WTC11 (cell line): ENCODE measurements at regions not wholly inside any gene's neighbourhood (a gene's known extent, or its start where the extent isn't known, plus 50 kb on each side); places are given as distances from the start of the nearest gene placed in this dataset.

Experiments
- ATAC-seq: fragments of 200-7000 bp; cut with Tn5 transposase; 2 replicates; pipeline ENCODE4 v1.10.0; 2021; ENCODE audit warnings: mild to moderate bottlenecking, moderate library complexity
- CTCF ChIA-PET: fragments of 300-600 bp; sonication (Branson Sonifier 250); formaldehyde crosslinking; loops from one replicate; lab custom pipeline; 2021; ENCODE audit warnings: antibody characterized with exemption; lab: Charles Lee
- POLR2A ChIA-PET: fragments of 350-600 bp; sonication (Branson Sonifier 250); formaldehyde crosslinking; loops from one replicate; lab custom pipeline; 2021; ENCODE audit warnings: antibody characterized with exemption; lab: Charles Lee
- DNase-seq: peaks from one replicate; pipeline ENCODE4 v3.0.0; 2021; ENCODE audit warnings: low spot score
- H3K27ac Mint-ChIP-seq: 2 replicates; pipeline ENCODE4 v1.8.0; 2021; ENCODE audit warnings: mixed read lengths
- H3K27me3 Mint-ChIP-seq: 2 replicates; pipeline ENCODE4 v1.8.0; 2021; ENCODE audit warnings: low read depth, mild to moderate bottlenecking, moderate library complexity, mixed read lengths
- H3K36me3 Mint-ChIP-seq: 2 replicates; pipeline ENCODE4 v1.8.0; 2021; ENCODE audit warnings: mixed read lengths
- H3K4me1 Mint-ChIP-seq: 2 replicates; pipeline ENCODE4 v1.8.0; 2022; ENCODE audit warnings: mixed read lengths
- H3K4me3 Mint-ChIP-seq: 2 replicates; pipeline ENCODE4 v1.8.0; 2021; ENCODE audit warnings: mild to moderate bottlenecking, moderate library complexity, mixed read lengths
- H3K9me3 Mint-ChIP-seq: 2 replicates; pipeline ENCODE4 v1.8.0; 2021; ENCODE audit warnings: mixed read lengths
- CREM ChIP-seq: sonication (generic); formaldehyde crosslinking; IDR thresholded peaks from 2 replicates; pipeline ENCODE4 v1.8.1; 2022; ENCODE audit warnings: mild to moderate bottlenecking, missing genetic modification reagents, moderate library complexity
- GABPB1 ChIP-seq: sonication (generic); formaldehyde crosslinking; IDR thresholded peaks from 2 replicates; pipeline ENCODE4 v1.8.1; 2023; ENCODE audit warnings: mild to moderate bottlenecking, missing genetic modification reagents
- MLX ChIP-seq: sonication (generic); formaldehyde crosslinking; IDR thresholded peaks from 2 replicates; pipeline ENCODE4 v1.8.1; 2023; ENCODE audit warnings: mild to moderate bottlenecking, missing genetic modification reagents, moderate library complexity
- NFATC4 ChIP-seq: fragments of 250-450 bp; sonication (Bioruptor Pico); IDR thresholded peaks from 2 replicates; pipeline ENCODE4 v1.9.0; 2021; ENCODE audit warnings: mild to moderate bottlenecking
- NFE2L1 ChIP-seq: sonication (generic); formaldehyde crosslinking; IDR thresholded peaks from 2 replicates; pipeline ENCODE4 v1.8.1; 2023; ENCODE audit warnings: missing genetic modification reagents
- NR3C1 ChIP-seq: sonication (generic); formaldehyde crosslinking; conservative IDR thresholded peaks from 2 replicates; pipeline ENCODE4 v1.8.1; 2023; ENCODE audit warnings: low read depth, mild to moderate bottlenecking, missing genetic modification reagents
- PREB ChIP-seq: sonication (generic); formaldehyde crosslinking; IDR thresholded peaks from 2 replicates; pipeline ENCODE4 v1.8.1; 2022; ENCODE audit warnings: mild to moderate bottlenecking, missing genetic modification reagents, moderate library complexity, borderline replicate concordance
- RELA ChIP-seq: sonication (generic); formaldehyde crosslinking; IDR thresholded peaks from 2 replicates; pipeline ENCODE4 v1.8.1; 2022; ENCODE audit warnings: missing genetic modification reagents, mild to moderate bottlenecking, borderline replicate concordance
- RORB ChIP-seq: fragments of 250-450 bp; sonication (Bioruptor Pico); IDR thresholded peaks from 2 replicates; pipeline ENCODE4 v1.9.0; 2021; ENCODE audit warnings: mild to moderate bottlenecking
- TCF7 ChIP-seq: sonication (generic); formaldehyde crosslinking; IDR thresholded peaks from 2 replicates; pipeline ENCODE4 v1.8.0; 2022; ENCODE audit warnings: mild to moderate bottlenecking, low read depth, missing genetic modification reagents, moderate library complexity
- TEAD1 ChIP-seq: sonication (generic); formaldehyde crosslinking; IDR thresholded peaks from 2 replicates; pipeline ENCODE4 v1.8.0; 2022; ENCODE audit warnings: mild to moderate bottlenecking, missing genetic modification reagents
- ZNF317 ChIP-seq: sonication (generic); formaldehyde crosslinking; IDR thresholded peaks from 2 replicates; pipeline ENCODE4 v1.8.1; 2023; ENCODE audit warnings: low read depth, mild to moderate bottlenecking, moderate library complexity, missing genetic modification reagents, borderline replicate concordance
- ZNF512 ChIP-seq: sonication (generic); formaldehyde crosslinking; IDR thresholded peaks from 2 replicates; pipeline ENCODE4 v1.8.1; 2022; ENCODE audit warnings: missing genetic modification reagents, borderline replicate concordance
- TF ChIP-seq, protein P1 (sequence below): fragments of 250-450 bp; sonication (Bioruptor Pico); IDR thresholded peaks from 2 replicates; pipeline ENCODE4 v1.8.0; 2021; ENCODE audit warnings: mild to moderate bottlenecking
- TF ChIP-seq, protein P2 (sequence below): sonication (generic); formaldehyde crosslinking; conservative IDR thresholded peaks from 2 replicates; pipeline ENCODE4 v1.8.1; 2022; ENCODE audit warnings: mild to moderate bottlenecking, missing genetic modification reagents
- TF ChIP-seq, protein P3 (sequence below): fragments of 250-450 bp; sonication (Bioruptor Pico); IDR thresholded peaks from 2 replicates; pipeline ENCODE4 v1.9.0; 2021; ENCODE audit warnings: moderate library complexity, mild to moderate bottlenecking, inconsistent platforms, borderline replicate concordance
- TF ChIP-seq, protein P4 (sequence below): fragments of 250-450 bp; sonication (Bioruptor Pico); conservative IDR thresholded peaks from 2 replicates; pipeline ENCODE4 v1.9.0; 2021; ENCODE audit warnings: mild to moderate bottlenecking
- TF ChIP-seq, protein P5 (sequence below): fragments of 200-600 bp; IDR thresholded peaks from 2 replicates; pipeline ENCODE4 v1.8.0; 2022; ENCODE audit warnings: antibody characterized with exemption
- TF ChIP-seq, protein P6 (sequence below): sonication (generic); formaldehyde crosslinking; IDR thresholded peaks from 2 replicates; pipeline ENCODE4 v1.8.1; 2023; ENCODE audit warnings: mild to moderate bottlenecking, missing genetic modification reagents

DNA sequence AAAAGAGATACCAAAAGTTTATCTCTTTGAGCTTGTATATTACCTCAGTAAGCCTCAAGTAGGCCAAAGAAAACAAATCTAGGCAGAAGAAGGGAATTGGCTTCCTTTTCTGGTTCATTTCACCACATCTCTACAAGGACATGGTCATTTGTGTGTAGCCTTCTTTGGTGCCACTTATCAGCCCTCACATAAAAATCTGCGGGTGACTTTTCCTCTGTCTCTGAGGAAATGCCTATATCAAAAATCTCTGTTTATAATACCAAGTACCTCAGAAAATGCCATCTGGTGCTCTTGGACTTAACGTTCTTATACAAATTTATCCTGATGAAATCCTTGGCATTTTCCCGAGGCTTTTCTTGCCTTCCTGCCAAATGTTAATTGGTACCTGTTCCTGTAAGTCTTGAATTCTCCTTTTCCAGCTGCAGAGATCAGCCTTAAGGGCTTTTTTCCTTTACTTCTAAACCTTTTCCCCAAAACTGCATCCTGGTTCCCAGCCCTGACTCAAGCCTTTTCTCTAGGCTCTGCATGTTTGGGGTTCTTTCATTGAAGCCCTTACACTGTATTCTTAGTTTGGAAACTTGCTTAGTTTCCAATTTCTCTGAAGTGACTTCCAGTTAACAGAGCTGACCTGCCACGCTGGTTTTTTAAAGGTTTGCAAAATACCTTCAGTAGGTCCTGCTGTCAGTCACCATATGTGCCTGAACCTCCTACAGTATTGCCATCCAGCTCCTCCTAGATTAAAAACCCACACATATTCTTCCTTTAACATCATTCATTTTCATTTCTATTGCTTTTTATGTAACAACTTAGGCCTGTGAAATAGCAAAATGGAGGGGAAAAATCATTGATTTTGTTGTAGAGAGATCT is 191.2 kb upstream of the PREP start:
- ATAC-seq (no peak), DNase-seq (no peak)
- TF ChIP-seq NFATC4 (CRISPR knock-in tag), result no peak
- TF ChIP-seq RELA (CRISPR knock-in tag), result no peak
- TF ChIP-seq, protein P1, sequence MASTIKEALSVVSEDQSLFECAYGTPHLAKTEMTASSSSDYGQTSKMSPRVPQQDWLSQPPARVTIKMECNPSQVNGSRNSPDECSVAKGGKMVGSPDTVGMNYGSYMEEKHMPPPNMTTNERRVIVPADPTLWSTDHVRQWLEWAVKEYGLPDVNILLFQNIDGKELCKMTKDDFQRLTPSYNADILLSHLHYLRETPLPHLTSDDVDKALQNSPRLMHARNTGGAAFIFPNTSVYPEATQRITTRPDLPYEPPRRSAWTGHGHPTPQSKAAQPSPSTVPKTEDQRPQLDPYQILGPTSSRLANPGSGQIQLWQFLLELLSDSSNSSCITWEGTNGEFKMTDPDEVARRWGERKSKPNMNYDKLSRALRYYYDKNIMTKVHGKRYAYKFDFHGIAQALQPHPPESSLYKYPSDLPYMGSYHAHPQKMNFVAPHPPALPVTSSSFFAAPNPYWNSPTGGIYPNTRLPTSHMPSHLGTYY (CRISPR knock-in tag), result no peak
- no peak for TF ChIP-seq RORB (CRISPR knock-in tag)
- TF ChIP-seq CREM (CRISPR knock-in tag), result no peak
- TF ChIP-seq GABPB1 (CRISPR knock-in tag), result no peak
- TF ChIP-seq, protein P2, sequence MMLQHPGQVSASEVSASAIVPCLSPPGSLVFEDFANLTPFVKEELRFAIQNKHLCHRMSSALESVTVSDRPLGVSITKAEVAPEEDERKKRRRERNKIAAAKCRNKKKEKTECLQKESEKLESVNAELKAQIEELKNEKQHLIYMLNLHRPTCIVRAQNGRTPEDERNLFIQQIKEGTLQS (CRISPR knock-in tag), result no peak
- TF ChIP-seq, protein P3, sequence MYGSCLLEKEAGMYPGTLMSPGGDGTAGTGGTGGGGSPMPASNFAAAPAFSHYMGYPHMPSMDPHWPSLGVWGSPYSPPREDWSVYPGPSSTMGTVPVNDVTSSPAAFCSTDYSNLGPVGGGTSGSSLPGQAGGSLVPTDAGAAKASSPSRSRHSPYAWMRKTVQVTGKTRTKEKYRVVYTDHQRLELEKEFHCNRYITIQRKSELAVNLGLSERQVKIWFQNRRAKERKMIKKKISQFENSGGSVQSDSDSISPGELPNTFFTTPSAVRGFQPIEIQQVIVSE (CRISPR knock-in tag), result no peak
- TF ChIP-seq NFE2L1, result no peak
- no peak for TF ChIP-seq PREB (CRISPR knock-in tag)
- TF ChIP-seq TEAD1 (CRISPR knock-in tag), result no peak
- Mint-ChIP-seq H3K9me3 (peaks cover 5% of the 10 kb centered on the region), H3K27ac (no peak overlapping the region), H3K4me1 (peaks cover 26% of the 10 kb centered on the region), H3K36me3 (no peaks in the 10 kb centered on the region), H3K27me3 (no peaks in the 10 kb centered on the region), H3K4me3 (no peak overlapping the region)
- ChIA-PET POLR2A (no interaction called here), CTCF (interaction anchor here (0.8 kb wide), 1 partner anchor 630 kb away, joined by 3 read pairs; no protein-coding TSS in a partner anchor)

GRCh38 chr6:105593056-105593690 is 190.3 kb upstream of the PREP start:
- ATAC-seq (no peak), DNase-seq (no peak)
- peaks cover 1% of the 10 kb centered on the region for H3K9me3 Mint-ChIP-seq
- peak overlapping the region; percentile 26; the same call in 1 of the 2 replicates for H3K27ac Mint-ChIP-seq
- peaks cover 26% of the 10 kb centered on the region for H3K4me1 Mint-ChIP-seq
- H3K36me3 Mint-ChIP-seq, result no peaks in the 10 kb centered on the region
- CTCF ChIA-PET, result no interaction called here
- no peaks in the 10 kb centered on the region for H3K27me3 Mint-ChIP-seq
- H3K4me3 Mint-ChIP-seq, result no peak overlapping the region
- POLR2A ChIA-PET, result no interaction called here
- TF ChIP-seq, protein P3 (CRISPR knock-in tag), result no peak
- TF ChIP-seq NR3C1 (CRISPR knock-in tag), result no peak
- no peak for TF ChIP-seq MLX (CRISPR knock-in tag)
- TF ChIP-seq, protein P4, sequence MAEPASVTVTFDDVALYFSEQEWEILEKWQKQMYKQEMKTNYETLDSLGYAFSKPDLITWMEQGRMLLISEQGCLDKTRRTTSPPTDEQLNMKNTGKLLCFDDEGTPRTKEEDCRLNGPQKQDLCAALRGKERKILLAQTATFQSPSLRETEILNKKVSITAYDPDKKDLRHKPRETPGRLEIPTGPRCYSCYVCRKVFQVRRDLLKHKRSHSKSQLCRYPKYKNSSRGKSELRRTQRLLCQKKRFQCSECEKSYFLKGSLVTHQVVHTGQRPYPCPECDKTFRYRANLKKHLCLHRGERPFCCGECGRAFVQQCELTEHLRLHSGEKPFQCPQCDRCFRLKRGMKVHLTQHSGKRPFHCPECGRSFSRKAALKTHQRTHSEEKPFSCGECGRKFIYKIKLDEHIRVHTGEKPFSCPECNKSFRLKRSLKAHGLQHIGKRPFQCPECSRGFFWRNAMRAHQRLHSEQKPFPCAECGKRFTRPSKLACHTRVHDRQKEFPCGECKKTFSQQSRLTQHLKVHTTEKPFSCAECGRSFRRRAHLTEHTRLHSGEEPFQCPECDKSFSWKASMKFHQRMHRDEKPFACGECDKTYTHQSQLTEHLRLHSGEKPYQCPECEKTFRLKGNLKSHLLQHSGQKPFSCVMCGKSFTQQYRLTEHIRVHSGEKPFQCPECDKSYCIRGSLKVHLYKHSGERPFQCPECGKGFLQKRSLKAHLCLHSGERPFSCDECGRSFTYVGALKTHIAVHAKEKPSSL, result no peak
- TF ChIP-seq TCF7 (CRISPR knock-in tag), result no peak
- no peak for TF ChIP-seq ZNF317 (CRISPR knock-in tag)
- no peak for TF ChIP-seq ZNF512 (CRISPR knock-in tag)
- TF ChIP-seq, protein P5, sequence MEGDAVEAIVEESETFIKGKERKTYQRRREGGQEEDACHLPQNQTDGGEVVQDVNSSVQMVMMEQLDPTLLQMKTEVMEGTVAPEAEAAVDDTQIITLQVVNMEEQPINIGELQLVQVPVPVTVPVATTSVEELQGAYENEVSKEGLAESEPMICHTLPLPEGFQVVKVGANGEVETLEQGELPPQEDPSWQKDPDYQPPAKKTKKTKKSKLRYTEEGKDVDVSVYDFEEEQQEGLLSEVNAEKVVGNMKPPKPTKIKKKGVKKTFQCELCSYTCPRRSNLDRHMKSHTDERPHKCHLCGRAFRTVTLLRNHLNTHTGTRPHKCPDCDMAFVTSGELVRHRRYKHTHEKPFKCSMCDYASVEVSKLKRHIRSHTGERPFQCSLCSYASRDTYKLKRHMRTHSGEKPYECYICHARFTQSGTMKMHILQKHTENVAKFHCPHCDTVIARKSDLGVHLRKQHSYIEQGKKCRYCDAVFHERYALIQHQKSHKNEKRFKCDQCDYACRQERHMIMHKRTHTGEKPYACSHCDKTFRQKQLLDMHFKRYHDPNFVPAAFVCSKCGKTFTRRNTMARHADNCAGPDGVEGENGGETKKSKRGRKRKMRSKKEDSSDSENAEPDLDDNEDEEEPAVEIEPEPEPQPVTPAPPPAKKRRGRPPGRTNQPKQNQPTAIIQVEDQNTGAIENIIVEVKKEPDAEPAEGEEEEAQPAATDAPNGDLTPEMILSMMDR, result no peak
- TF ChIP-seq, protein P6, sequence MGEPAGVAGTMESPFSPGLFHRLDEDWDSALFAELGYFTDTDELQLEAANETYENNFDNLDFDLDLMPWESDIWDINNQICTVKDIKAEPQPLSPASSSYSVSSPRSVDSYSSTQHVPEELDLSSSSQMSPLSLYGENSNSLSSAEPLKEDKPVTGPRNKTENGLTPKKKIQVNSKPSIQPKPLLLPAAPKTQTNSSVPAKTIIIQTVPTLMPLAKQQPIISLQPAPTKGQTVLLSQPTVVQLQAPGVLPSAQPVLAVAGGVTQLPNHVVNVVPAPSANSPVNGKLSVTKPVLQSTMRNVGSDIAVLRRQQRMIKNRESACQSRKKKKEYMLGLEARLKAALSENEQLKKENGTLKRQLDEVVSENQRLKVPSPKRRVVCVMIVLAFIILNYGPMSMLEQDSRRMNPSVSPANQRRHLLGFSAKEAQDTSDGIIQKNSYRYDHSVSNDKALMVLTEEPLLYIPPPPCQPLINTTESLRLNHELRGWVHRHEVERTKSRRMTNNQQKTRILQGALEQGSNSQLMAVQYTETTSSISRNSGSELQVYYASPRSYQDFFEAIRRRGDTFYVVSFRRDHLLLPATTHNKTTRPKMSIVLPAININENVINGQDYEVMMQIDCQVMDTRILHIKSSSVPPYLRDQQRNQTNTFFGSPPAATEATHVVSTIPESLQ (CRISPR knock-in tag), result no peak
